HG03196 (cell line): ENCODE measurements at regions not wholly inside any gene's neighbourhood (a gene's known extent, or its start where the extent isn't known, plus 50 kb on each side); places are given as distances from the start of the nearest gene placed in this dataset.

Source experiments
- ATAC-seq: cut with Tn5 transposase; IDR thresholded peaks from one replicate; pipeline ENCODE4 v1.9.1; 2021; ENCODE audit not compliant: unreplicated experiment

DNA sequence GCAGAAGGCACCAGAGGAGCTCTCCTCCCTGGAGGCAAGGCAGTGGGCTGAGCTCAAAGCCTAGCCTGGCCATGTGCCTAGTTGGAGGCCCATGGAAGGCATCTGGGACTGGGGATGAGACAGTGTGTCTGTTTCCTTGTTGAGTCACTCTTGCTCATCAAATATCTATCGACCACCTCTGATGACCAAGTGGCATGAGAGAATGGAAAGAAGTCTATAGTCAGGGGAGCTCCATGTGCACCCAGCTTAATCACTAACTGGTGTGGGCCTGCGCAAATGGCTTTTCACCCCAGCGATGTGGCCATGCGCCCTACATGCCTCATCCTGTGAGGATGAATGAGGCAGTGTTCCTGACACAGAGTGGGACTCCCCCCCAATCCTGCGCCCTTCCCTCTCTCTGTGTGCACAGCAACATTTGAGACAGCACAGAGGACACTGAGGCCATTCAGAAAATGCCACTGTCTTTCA lies 229.9 kb downstream of the RPS24 start:
- no peak for ATAC-seq

GRCh38 chr10:78264361-78264760 lies 230.7 kb downstream of the RPS24 start:
- ATAC-seq, result no peak

DNA sequence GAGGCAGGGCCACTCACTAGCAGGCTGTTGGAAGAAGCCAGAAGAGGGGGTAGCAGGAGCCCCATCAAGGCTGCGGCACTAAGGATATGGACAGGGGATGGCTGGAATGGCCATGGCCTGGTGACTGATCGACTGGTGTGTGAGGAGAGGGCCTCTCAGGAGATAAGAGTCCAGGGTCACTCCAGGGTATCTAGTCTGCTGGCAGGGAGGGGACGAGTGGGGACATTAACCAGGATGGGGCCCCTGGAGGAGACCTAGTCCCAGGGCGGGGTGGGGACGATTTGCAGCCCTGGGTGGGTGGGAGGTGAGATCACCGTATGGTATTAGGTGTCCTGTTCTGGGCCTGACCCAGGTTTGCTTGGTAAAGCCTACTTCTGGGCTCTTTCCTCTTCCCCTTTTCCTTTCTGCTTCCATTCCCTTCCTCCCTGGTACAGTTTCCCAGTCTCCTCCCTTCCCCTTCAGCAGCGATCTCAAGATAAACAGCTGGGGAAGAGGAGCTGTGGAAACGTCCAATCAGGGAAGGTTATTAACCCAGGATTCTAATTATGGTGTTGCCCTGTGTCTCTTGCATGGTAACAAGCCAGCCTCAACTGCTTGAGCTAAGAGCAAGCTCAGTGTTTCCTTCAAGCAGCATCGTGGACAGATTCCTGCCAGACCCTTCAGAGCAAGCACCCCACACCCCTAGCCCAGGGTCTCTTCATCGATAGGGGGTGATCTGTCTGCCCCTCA lies 233.2 kb downstream of the RPS24 start:
- ATAC-seq, result no peak

DNA sequence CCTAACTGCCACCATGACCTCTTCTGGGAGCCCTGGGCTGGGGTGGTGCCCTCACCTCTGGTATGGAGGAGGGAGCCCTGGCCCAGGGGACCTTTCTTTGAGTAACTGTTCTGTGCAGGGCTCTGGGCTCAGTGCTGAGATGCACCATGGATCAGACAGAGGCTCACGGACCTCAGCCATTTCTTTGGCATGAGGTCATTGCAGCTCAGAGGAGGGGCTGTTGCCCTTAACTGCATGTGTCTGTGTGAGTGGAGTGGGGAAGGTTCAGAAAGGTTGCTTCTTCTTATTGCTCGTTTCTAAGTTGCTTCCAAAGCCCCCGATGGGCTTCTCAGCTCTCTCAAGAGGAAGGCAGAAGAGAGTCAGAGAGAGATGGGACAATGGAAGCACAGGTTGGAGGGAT lies 233.9 kb downstream of the RPS24 start:
- no peak for ATAC-seq

- ATAC-seq, result no peak
Observed at GRCh38 chr10:78269060-78269459, 235.4 kb downstream of the RPS24 start.

GRCh38 chr10:78272329-78272728 lies 238.7 kb downstream of the RPS24 start:
- no peak for ATAC-seq

- ATAC-seq, result no peak
Observed at GRCh38 chr10:78274491-78274890, 240.8 kb downstream of the RPS24 start.

- ATAC-seq, result no peak
Observed at GRCh38 chr10:78276139-78276538, 242.5 kb downstream of the RPS24 start.

GRCh38 chr10:78277314-78278057 lies 243.8 kb downstream of the RPS24 start:
- ATAC-seq, result no peak

- ATAC-seq, result no peak
Observed at GRCh38 chr10:78278058-78278404, 244.4 kb downstream of the RPS24 start.

GRCh38 chr10:78279756-78280155 lies 246.1 kb downstream of the RPS24 start:
- no peak for ATAC-seq

GRCh38 chr10:78280604-78281003 lies 246.9 kb downstream of the RPS24 start:
- ATAC-seq, result no peak

DNA sequence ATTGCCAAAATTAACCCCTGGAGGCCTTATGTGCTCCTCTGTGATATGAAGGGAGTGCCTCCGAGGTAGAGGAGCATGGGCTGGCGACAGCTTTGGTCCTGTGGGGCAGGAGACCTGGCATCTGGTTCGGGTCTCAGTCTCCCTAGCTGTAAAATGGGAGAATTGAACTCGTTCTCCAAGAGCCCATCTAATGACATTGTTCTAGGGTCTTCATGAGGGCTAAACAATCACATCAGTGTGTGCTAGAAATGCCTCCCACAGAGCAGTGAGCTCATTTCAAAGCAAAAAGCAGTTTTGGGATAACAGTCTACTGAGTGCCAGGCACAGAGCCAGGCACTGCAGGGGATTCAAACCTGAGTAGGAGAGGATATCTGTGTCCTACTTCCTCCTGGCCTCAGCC lies 248.0 kb downstream of the RPS24 start:
- no peak for ATAC-seq

DNA sequence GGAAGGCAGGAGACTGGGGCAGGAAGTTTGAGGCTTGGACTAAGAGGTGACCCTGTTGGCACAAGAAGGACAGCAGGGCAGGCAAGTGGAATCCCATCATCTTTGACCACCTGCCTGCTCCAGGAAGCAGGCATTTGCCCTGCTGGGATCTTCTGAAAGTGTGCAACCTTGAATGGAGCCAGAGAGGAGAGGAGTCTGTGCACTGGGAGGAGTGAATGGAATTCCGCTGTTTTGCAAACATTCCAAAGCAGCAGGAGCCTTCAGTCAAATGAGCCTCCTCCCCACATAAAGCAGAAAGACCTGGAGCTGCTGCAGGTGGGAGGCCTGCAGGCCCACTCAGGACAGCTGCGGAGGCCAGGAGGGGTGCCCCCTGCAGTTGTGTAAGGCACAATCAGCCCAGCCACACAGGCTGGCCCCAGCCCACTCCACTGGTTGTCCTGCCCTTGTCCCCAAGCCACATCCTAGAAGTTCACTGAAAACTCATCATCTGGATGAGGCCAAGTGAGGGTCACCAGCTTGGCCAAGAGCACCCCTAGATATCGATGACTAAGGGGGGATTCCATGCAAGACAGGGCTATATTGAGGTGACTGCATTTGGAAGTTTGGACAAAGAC lies 249.5 kb downstream of the RPS24 start:
- no peak for ATAC-seq

- no peak for ATAC-seq
Observed at GRCh38 chr10:78284381-78284780, 250.7 kb downstream of the RPS24 start.

GRCh38 chr10:78285226-78285625 lies 251.6 kb downstream of the RPS24 start:
- no peak for ATAC-seq

DNA sequence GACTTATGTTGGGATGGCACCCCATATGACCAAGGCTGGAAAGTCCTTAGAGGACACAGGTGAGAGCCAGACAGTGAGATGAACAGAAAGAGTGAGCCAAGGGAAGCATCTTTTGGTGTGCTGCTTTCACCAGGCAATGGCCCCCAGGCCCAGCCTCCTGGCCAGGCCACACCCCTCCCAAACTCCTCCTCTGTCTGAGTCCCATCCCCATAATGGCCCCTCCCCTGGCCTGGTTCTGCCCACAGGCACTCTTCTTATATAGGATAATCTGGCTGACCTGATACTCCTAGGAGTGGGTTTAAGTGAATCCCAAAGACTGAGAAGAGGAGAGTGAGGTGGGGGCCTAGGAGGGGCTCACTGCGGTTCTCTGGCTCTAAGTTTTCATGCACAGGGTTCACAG lies 252.5 kb downstream of the RPS24 start:
- no peak for ATAC-seq

GRCh38 chr10:78286668-78287067 lies 253.0 kb downstream of the RPS24 start:
- no peak for ATAC-seq

DNA sequence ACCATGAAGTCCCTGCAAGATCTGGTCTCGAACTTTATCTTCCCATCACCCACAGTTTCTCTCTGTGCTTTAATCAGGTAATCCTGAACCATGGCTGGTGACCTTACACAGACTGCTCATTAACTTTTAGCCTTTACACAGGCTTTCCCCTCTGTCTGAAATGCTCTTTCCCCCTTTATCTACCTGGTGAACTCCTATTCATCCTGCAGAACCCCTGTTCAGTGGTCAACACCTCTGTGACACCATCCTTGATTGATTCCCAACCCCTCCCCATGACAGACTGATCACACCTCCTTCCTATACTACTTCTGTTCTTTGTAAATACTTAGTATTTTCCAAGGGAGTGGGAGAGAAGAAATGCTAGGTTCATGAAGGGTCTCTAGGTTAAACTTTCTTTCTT lies 254.0 kb downstream of the RPS24 start:
- ATAC-seq, result no peak

DNA sequence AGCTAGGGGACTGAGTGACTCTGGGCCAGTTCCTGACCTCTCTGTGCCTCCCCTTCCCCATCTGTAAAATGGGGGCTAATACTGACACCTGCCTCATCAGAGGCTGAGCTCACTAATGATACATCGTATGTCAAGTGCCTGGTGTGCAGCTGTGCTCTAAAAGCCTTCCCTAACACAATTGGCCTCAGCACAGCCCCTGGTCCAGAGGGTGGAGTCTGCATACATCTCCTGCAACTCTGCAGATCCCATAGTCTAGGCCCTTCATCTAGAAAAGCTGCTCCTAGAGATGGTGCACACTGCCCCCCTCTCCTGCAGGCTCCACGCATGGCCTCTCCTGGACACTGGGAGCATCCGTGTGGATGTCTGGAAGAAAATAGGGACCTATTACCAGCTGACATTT lies 255.0 kb downstream of the RPS24 start:
- ATAC-seq, result no peak

DNA sequence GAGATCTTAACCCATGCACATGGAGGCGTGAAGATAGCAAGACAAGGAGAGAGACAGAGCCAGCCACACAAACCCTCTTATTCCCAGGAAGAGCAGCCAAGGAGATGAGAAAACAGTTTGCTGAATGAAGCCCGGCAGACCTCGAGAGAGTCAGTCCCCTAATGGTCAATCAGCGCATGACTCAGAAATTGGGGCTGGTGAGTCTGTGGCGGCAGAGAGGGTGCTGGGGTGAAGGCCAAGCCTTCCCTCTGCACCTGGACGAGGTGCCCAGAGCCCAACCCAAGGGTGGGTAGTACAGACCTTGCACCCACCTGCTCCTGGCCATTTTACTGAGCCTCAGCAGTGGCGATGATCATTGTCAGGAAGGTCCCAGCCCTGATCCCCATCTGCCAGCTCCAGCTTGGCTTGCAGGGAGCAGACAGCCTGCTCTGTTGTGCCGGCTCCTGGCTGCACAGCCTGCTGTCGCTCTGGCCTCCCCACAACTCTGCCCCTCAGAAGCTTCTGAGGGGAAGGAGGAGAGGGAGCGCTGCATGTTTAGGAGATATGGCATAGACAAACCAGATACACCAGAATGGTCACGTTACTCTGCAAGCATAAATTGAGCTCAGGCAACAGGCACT lies 256.6 kb downstream of the RPS24 start:
- no peak for ATAC-seq

DNA sequence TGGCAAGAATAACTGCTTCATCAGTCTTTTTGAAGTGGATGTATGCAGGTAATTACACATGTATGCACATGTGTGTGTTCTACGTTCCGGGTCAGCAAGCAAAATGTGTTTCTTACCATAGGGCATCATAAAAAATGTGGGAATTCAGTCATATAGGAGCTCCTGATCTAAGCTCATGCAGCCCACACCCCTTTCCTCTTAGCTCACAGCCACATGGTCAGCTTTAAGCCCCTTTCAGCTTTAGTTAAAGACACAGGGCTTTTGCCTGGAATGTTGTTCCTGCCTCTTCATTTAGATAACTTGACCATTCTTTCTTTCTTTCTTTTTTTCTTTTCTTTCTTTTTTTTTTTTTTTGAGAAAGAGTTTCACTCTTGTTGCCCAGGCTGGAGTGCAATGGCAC lies 258.1 kb downstream of the RPS24 start:
- no peak for ATAC-seq
